Mammary epithelial cell (primary cell): ENCODE measurements at regions not wholly inside any gene's neighbourhood (a gene's known extent, or its start where the extent isn't known, plus 50 kb on each side); places are given as distances from the start of the nearest gene placed in this dataset.

Source experiments
- EZH2 ChIP-seq: IDR thresholded peaks from 2 replicates; pipeline ENCODE4 v1.6.1; 2012; ENCODE audit warnings: low read length, inconsistent platforms, borderline replicate concordance
- TF ChIP-seq, protein P1 (sequence below), 2 donors: IDR thresholded peaks in 1 of 2; conservative IDR thresholded peaks in 1 of 2; 2 replicates each; pipeline ENCODE4 v1.5.1; 2011 to 2012; ENCODE audit warnings: inconsistent platforms in 2 of 2, low read length in 2 of 2, mild to moderate bottlenecking in 2 of 2, control low read depth in 1 of 2, low read depth in 1 of 2; ENCODE audit not compliant: insufficient read depth in 1 of 2; ENCODE audit errors: extremely low read depth in 1 of 2

DNA sequence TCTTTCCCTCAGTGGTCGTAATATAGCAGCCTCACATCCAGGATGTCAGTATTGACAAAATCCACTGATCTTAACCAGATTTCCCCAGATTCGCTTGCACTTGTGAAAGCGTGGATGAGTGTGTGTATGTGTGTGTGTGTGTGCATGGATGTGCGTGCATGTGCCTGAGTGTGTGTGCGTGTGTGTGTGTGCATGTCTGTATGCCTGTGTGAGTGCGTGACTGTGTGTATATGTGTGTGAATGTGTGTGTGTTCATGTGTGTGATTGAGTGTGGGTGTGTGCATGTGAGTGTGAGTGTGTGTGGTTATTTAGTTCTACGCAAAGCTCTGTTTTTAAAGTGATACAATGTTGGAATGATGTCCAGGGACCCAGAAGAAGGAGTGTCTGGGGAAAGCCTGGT lies 723.2 kb downstream of the BRD1 start:
- TF ChIP-seq, protein P1, sequence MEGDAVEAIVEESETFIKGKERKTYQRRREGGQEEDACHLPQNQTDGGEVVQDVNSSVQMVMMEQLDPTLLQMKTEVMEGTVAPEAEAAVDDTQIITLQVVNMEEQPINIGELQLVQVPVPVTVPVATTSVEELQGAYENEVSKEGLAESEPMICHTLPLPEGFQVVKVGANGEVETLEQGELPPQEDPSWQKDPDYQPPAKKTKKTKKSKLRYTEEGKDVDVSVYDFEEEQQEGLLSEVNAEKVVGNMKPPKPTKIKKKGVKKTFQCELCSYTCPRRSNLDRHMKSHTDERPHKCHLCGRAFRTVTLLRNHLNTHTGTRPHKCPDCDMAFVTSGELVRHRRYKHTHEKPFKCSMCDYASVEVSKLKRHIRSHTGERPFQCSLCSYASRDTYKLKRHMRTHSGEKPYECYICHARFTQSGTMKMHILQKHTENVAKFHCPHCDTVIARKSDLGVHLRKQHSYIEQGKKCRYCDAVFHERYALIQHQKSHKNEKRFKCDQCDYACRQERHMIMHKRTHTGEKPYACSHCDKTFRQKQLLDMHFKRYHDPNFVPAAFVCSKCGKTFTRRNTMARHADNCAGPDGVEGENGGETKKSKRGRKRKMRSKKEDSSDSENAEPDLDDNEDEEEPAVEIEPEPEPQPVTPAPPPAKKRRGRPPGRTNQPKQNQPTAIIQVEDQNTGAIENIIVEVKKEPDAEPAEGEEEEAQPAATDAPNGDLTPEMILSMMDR (conservative IDR thresholded peaks at IDR 0.05 in 1 of 2, IDR thresholded peaks at IDR 0.05 in 1 of 2; ENCODE audit: extremely low read depth in 1 of 2, insufficient read depth in 1 of 2, low read depth in 1 of 2, low read length in 2 of 2), result no peak
- no peak for TF ChIP-seq EZH2
